HFF-Myc (cell line): ENCODE measurements at regions not wholly inside any gene's neighbourhood (a gene's known extent, or its start where the extent isn't known, plus 50 kb on each side); places are given as distances from the start of the nearest gene placed in this dataset.

Source experiments
- DNase-seq: peaks from one replicate; pipeline ENCODE4 v3.0.0-alpha.2; 2011; ENCODE audit warnings: low read depth; ENCODE audit errors: extremely low read depth
- H3K4me3 ChIP-seq: replicated peaks from 2 replicates; pipeline ENCODE4 v1.5.1; 2011; ENCODE audit warnings: low read depth, mild to moderate bottlenecking, control low read depth, low read length
- TF ChIP-seq, protein P1 (sequence below): IDR thresholded peaks from 2 replicates; pipeline ENCODE4 v1.5.1; 2012; ENCODE audit warnings: mild to moderate bottlenecking, low read depth, low read length, control low read depth; ENCODE audit errors: missing control alignments

DNA sequence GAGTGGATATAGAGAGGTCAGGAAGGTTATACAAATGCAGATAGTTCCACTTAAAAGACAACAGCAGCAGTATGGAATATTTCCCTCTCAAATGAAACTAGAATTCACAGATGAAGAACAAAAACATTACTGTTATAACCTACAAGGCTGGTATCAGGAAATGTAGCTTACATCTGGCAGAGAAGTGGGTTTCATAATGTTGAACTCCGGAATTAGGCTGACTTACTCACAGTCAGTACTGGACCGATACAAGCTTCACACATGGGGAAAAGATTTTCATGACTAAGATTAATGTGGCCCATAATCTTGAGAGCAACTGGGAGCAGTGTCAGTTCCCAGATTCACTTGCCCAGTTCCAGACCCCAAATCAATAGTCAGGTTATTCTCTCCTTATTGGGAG, 353.9 kb downstream of the DUSP6 start:
- H3K4me3 ChIP-seq = no peak overlapping the region
- TF ChIP-seq, protein P1, sequence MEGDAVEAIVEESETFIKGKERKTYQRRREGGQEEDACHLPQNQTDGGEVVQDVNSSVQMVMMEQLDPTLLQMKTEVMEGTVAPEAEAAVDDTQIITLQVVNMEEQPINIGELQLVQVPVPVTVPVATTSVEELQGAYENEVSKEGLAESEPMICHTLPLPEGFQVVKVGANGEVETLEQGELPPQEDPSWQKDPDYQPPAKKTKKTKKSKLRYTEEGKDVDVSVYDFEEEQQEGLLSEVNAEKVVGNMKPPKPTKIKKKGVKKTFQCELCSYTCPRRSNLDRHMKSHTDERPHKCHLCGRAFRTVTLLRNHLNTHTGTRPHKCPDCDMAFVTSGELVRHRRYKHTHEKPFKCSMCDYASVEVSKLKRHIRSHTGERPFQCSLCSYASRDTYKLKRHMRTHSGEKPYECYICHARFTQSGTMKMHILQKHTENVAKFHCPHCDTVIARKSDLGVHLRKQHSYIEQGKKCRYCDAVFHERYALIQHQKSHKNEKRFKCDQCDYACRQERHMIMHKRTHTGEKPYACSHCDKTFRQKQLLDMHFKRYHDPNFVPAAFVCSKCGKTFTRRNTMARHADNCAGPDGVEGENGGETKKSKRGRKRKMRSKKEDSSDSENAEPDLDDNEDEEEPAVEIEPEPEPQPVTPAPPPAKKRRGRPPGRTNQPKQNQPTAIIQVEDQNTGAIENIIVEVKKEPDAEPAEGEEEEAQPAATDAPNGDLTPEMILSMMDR = no peak
- DNase-seq = no peak

- no peak overlapping the region for H3K4me3 ChIP-seq
- TF ChIP-seq, protein P1 = no peak
These were observed 356.0 kb downstream of the DUSP6 start for GRCh38 chr12:88996200-88996788.

GRCh38 chr12:88994971-88995370, 357.3 kb downstream of the DUSP6 start:
- H3K4me3 ChIP-seq = no peak overlapping the region
- TF ChIP-seq, protein P1 = no peak
- DNase-seq = no peak

More at GRCh38 chr12:88996200-88996788, 356.0 kb downstream of the DUSP6 start:
- no peak for DNase-seq

DNA sequence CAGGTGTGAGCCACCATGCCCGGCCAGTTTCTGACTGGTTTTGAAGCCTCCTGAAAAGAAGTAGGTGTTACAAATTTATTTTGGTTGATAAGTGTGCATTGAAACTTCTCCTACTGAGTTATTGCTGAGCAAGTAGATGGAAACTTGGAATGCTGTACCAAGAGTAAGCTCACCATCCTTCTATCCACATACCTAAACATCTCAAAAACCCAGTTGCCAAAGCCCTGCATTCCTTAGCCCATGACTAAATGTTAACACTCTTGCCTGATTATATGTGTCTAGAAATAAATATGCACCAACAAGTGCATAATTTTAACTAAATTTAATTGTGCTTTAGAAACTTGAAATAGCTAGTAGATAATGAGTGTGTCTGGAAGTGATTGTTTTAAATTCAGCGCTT, 357.8 kb downstream of the DUSP6 start:
- H3K4me3 ChIP-seq = no peak overlapping the region
- TF ChIP-seq, protein P1 = no peak
- no peak for DNase-seq

DNA sequence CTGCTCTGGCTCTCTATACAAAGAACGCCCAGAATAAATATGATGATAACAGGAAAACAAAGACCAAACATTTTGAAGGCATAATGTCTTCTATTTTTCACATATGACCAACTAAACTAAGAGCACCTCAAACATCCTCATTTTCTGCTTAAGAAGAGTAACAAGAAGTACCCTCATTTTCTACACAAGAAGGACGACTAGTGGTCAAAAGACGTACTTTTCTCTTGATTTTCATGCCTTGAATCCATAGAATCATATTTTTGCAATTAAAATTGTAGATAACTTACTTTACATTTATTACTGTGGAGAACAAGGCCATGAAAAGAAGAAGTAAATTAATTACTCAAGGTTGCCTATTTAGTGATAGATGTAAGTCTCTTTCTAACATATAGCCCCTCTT, 358.6 kb downstream of the DUSP6 start:
- no peak overlapping the region for H3K4me3 ChIP-seq
- TF ChIP-seq, protein P1 = no peak
- peak; percentile 48 for DNase-seq

- no peak for DNase-seq
- no peak overlapping the region for H3K4me3 ChIP-seq
- TF ChIP-seq, protein P1 = no peak
These were observed 366.2 kb downstream of the DUSP6 start for GRCh38 chr12:88986056-88986455.

GRCh38 chr12:88985631-88986030, 366.7 kb downstream of the DUSP6 start:
- TF ChIP-seq, protein P1 = no peak
- DNase-seq = no peak
- H3K4me3 ChIP-seq = no peak overlapping the region
